Stimulated activated CD4-positive, alpha-beta T cell treated with anti-CD3 and anti-CD28 coated beads, Interleukin-4, amount 100 ng/mL, for 24 hours (primary cell): ENCODE measurements at regions not wholly inside any gene's neighbourhood (a gene's known extent, or its start where the extent isn't known, plus 50 kb on each side); places are given as distances from the start of the nearest gene placed in this dataset.
A peak's percentile ranks its signal among the peaks of the same experiment; 100 is the strongest.
"Not testable (repeated sequence)": the region's sequence is repeated elsewhere in the genome, so short reads cannot be mapped to it uniquely, and the experiment has no call there.

ENCODE experiments used
- DNase-seq: peaks from one replicate; pipeline ENCODE4 v3.0.0-alpha.2; 2020

- DNase-seq: no peak
Measured at GRCh38 chr12:107144441-107144840, 51.1 kb upstream of the CRY1 start.

DNA sequence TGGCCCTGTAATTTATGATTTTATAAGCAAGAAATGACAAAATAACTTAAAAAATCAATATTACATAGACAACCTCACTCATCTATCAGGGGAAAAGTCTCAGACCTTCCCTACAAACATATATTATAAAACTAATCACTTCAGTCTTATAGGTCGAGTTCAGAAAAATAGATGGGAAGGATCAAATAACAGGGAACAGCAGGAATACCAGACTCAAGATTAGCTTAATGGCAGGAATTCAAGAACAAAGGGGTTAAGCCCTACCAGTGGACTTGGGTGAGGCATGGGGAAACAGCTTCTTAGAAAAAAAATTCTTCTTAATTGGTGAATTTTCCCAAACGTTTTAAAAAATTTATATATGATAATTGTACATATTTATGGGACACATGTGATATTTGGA is 51.6 kb upstream of the CRY1 start:
- DNase-seq: no peak

DNA sequence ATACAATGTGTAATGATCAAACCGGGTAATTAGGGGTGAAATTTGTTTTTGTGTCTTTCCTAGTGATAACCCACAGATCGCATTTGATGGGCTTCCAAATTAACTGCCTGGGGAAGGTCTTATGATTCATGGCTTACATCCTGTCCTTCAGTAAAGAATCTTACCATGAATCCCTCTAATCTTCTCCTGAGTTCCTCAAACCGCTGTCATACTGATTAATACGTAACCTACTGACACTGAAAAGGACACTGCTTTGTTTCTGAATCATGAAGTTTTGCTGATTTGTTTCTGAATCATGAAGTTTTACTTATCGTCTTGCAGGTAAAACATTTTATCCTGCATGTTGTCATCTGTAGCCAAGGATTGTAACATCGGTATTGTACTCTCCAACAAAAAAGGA is 52.0 kb upstream of the CRY1 start:
- no peak for DNase-seq

GRCh38 chr12:107148107-107148506 is 54.8 kb upstream of the CRY1 start:
- DNase-seq: no peak

- DNase-seq: no peak
Measured at GRCh38 chr12:107152315-107152714, 59.0 kb upstream of the CRY1 start.

- no peak for DNase-seq
Measured at GRCh38 chr12:107159384-107159900, 66.1 kb upstream of the CRY1 start.

DNA sequence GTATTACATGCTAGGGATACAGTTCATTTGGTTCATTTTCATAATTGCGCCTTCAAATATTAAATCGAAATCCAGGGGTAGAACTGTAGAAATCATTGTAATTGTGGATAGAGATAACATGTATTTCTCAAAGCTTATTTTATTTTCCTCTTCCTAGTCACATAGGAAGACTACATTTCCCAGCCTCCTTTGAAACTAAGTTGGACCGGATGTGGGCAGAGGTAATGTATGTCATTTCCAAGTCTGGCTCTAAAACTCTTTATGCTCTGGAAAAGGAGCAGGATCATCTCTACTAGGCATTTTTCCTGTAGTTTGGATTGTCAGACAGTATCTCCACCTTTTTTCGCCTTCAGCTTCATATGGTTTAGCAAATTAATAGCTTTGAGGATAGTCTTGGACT is 70.1 kb upstream of the CRY1 start:
- DNase-seq: no peak

DNA sequence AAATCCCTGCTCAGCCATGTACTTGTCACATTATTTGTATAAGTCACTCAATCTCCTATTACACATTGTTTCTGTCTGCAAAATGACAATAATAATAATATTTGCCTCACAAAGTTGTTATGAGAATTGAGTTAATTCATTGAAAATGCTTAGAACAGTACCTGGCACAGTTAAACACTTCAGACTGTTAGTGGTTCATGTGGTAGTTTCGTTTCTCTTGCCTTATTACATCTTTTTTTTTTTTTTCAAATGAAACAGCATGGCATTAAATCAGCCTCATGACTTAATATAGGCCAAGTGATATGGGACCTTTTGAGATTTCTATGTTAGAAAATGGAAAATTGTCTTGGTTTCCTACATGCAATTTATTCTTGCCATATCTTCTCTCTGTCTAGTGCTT is 71.0 kb upstream of the CRY1 start:
- no peak for DNase-seq

DNA sequence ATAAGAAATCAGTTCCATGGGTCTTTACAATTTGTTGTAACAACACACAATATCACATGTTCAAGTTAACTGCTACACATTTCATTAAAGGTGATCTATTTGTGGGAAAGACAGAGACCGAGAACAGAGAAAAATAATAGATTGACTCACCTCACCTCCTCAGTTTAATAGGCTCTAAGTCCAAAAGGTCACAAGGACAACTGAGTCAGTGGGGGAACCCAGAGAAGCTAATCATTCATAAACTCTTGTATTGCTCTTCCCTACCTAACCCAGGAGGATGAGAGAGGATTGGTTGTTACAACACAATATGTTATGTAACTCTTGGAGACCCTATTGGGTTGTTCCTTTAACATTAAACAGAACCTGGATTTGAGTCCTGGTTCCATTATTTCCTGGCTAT is 72.2 kb upstream of the CRY1 start:
- no peak for DNase-seq

- DNase-seq: no peak
Measured at GRCh38 chr12:107167756-107168155, 74.4 kb upstream of the CRY1 start.

DNA sequence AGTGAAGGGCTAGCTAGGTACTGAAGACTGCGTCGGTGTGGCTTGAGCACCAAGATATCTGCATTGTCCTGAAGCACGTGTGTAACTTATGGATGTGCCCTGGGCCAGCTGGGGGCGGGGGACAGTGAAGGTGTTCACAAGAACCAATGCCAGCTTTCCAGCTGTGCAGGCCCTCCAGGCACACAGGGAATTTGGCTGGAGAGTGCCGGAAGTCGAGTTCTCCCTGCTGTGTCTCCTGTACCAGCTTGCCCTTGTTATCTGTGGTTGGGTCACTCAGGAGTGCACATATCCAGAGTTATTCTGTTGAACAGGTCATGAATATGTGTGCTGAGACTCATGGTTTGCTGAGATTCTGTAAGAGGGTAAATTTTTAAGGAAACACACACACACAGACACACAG is 75.9 kb upstream of the CRY1 start:
- DNase-seq: no peak

DNA sequence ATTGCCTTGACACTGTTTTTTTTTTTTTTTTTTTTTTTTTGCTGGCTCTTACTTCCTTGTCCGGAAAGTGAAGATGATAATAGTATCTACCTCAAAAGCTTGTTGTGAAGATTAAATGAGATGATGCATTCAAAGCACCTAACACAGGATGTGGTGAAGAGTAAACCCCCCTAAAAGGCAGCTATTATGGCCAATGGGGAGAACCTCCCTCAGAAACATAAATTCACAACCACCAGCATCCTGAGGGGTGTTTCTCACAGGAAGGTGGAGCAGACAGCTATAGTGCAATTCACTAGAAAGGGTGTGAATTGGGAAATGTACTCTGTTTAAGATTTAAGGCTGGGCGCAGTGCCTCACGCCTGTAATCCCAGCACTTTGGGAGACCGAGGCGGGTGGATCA is 85.4 kb upstream of the CRY1 start:
- no peak for DNase-seq

- no peak for DNase-seq
Measured at GRCh38 chr12:107179871-107180270, 86.5 kb upstream of the CRY1 start.

DNA sequence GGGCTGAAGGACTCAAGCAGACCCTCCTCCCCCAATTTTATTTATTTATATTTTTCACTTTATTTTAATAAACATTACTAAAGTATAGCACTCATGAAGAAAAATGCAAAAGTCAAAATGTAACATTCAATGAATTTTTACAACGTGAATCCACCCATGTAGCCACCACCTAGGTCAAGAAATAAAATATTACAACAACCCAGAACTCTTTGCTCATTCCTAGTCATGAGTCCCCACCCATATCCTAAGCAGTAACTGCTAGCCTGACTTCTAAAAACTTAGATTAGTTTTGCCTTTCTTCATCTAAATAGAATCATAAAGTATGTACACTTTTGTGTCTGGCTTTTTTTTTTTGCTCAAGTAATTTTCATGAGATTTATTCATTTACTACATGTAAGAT is 86.9 kb upstream of the CRY1 start:
- DNase-seq: no peak

DNA sequence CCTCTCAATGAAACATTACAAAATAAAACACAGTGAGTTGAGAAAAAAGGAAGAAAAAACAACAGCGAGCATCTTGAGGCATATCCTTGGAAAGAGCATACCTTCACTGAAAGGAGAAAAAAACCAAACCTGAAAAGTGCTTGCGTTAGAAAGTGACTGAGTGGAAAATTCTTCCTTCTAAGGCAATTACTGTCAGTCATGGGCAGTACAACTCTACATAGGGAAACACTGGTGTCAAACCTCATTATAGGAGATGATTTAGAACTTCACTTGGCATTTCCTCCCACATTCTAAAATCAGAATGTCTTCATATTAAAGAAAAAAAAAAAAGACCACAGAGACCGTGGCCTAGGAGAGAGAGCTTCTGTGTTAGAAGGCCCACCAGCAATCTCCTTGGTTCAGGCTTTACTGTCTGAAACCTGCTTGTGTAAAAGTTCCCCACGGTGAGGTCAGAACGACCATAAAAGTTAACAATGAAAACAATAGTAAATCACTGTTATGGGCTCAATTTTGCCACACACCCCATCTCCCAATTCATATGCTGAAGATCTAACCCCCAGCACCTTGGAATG is 91.1 kb upstream of the CRY1 start:
- DNase-seq: no peak

DNA sequence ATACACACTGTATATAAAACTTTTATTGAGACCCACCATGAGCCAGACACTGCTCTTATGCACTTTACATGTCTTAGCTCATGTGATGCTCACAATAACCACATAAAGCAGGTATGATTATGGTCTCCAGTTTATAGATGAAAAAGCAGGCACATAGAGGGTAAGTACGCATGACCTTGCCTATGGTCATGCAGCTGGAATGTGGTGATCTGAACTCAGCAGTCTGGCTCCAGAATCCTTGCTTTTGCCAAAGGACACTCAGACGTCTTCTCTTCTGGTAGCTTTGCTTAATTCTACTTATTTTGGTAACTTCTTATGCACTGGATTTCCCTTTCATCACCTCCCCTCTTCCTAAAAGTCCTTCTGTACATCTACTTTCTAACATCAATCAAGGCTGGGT is 103.3 kb upstream of the CRY1 start:
- no peak for DNase-seq

DNA sequence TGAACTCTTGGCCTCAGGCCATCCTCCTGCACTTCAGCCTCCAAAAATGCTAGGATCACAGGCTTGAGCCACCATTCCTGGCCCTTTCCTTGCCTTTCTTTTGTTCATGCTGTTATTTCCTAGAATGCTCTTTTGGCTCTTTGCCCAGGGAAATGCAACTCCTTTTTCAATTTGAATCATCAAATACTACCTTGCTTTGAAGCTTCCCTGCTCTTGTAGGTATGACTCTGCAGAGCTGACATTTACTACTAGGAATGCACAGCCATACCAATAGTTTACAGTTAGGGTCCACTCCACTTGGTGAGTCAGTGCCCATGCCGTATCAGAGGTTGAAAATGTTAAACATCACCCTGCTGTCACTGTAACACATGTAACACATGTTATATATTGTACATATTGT is 107.0 kb upstream of the CRY1 start:
- no peak for DNase-seq

DNA sequence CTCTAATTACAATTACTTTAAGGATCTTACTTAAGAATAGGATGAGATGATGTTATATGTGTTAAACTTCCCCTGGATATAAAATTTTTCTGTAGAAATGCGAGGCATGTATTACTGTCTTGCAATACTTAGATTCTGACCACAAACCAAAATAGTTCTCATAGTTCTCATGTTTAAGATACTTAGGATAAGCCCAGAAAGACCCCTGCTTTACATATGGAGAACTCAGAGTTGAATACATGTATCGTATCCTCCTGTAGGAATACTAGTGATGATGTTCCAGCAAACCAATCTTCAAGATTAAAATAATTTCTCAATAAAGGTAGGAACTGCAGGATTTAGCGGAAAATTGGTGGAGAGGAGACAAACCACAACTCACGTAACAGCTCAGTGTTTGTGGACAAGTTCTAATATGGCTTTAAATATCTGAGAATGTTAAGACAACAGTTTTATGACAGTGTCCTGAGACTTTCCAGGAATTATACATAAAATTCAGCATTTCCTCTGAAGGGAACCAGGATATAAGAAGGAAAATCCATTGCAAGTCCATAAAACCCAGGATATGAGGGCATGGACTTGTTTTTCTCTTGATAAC is 114.7 kb upstream of the CRY1 start:
- no peak for DNase-seq

GRCh38 chr12:107209700-107210099 is 116.4 kb upstream of the CRY1 start:
- not testable (repeated sequence) for DNase-seq

- peak; percentile 4 for DNase-seq
Measured at GRCh38 chr12:107214373-107214773, 121.0 kb upstream of the CRY1 start.

DNA sequence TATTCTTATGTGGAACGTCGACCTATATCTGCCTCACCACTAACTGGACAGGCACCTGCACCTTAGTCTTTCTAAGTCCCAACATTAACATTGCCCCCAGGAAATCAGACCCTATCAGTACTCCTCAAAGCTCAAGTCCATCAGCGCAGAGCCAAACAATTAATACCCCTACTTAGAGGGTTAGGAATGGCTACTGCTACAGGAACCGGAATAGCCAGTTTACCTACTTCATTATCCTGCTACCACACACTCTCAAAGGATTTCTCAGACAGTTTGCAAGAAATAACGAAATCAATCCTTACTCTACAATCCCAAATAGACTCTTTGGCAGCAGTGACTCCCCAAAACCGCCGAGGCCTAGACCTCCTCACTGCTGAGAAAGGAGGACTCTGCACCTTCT is 123.1 kb upstream of the CRY1 start:
- not testable (repeated sequence) for DNase-seq

DNA sequence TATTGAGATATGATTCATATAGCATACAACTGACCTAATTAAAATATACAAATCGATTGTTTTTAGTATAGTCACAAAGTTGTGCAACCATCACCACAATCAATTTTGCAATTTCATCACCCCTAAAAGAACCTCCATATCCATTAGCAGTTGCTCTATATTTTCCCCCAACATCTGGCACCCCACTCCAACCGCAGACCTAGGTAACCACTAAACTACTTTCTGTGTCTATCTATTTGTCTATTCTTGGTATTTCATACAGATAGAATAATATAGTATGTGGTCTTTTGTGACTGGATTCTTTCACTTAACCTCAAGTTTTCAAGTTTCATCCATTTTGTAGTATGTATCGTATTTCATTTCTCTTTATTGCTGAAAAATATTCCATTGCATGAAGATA is 126.0 kb upstream of the CRY1 start:
- no peak for DNase-seq

GRCh38 chr12:107221913-107222312 is 128.6 kb upstream of the CRY1 start:
- DNase-seq: no peak

DNA sequence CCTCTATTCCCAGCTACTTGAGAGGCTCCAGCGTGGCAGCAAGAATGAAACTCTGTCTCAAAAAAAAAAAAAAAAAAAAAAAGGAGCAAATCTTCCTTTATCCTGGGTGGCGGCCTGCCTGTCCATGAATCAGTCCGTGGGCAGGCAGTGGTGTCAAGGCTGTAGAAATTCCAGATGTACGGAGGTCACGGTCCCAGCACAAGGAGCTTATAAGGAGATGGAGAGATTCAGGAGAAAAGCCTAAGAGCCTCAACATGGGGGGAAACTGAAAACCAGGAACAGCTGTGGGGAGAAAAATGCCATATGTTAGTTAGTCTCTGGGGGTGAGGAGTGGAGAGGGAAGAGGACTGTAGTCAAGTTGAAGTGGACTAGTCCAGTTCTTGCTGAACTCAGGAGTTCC is 130.5 kb upstream of the CRY1 start:
- no peak for DNase-seq

DNA sequence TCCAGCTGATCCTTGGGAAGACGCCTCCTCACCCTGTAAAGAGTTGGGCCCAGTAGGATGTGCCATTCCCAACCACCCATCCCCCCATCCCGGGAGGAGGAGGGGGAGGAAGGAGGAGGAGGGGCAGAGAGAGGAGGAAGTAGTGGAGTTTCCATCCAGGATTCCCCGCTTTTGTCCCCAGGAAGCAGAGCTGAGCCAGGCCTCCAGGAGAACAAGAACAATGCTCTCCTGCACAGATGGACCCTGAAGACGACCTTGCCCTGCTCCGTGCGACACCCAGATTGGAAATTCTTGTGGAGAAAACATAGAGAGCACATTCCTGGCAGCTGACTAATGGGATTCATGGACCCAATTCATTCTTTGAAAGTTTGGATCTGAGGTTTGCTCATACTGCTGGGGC is 132.3 kb upstream of the CRY1 start:
- DNase-seq: no peak
